HFFc6 (cell line): ENCODE measurements at regions not wholly inside any gene's neighbourhood (a gene's known extent, or its start where the extent isn't known, plus 50 kb on each side); places are given as distances from the start of the nearest gene placed in this dataset.
"Not testable (repeated sequence)": the region's sequence is repeated elsewhere in the genome, so short reads cannot be mapped to it uniquely, and the experiment has no call there.

Experiments used
- DNase-seq: peaks from one replicate; pipeline ENCODE4 v3.0.0-alpha.2; 2018
- H3K27ac Mint-ChIP-seq: 2 replicates; pipeline ENCODE4 v1.8.0; 2020; ENCODE audit warnings: mild to moderate bottlenecking, mixed read lengths
- H3K27me3 Mint-ChIP-seq: 2 replicates; pipeline ENCODE4 v1.8.0; 2021; ENCODE audit warnings: mild to moderate bottlenecking, moderate library complexity, mixed read lengths; ENCODE audit not compliant: insufficient read depth
- H3K36me3 Mint-ChIP-seq: 2 replicates; pipeline ENCODE4 v1.8.0; 2021; ENCODE audit warnings: low read depth, mixed read lengths
- H3K4me1 Mint-ChIP-seq: 2 replicates; pipeline ENCODE4 v1.8.0; 2020; ENCODE audit warnings: low read depth, mixed read lengths
- H3K4me3 Mint-ChIP-seq: 2 replicates; pipeline ENCODE4 v1.8.0; 2020; ENCODE audit warnings: mild to moderate bottlenecking, moderate library complexity, mixed read lengths
- H3K9me3 Mint-ChIP-seq: 2 replicates; pipeline ENCODE4 v1.8.0; 2020; ENCODE audit warnings: mild to moderate bottlenecking, mixed read lengths
- TF ChIP-seq, protein P1 (sequence below): fragments of 200-600 bp; sonication (generic); IDR thresholded peaks from 2 replicates; pipeline ENCODE4 v1.5.0; 2021; ENCODE audit warnings: antibody characterized with exemption, mild to moderate bottlenecking

DNA sequence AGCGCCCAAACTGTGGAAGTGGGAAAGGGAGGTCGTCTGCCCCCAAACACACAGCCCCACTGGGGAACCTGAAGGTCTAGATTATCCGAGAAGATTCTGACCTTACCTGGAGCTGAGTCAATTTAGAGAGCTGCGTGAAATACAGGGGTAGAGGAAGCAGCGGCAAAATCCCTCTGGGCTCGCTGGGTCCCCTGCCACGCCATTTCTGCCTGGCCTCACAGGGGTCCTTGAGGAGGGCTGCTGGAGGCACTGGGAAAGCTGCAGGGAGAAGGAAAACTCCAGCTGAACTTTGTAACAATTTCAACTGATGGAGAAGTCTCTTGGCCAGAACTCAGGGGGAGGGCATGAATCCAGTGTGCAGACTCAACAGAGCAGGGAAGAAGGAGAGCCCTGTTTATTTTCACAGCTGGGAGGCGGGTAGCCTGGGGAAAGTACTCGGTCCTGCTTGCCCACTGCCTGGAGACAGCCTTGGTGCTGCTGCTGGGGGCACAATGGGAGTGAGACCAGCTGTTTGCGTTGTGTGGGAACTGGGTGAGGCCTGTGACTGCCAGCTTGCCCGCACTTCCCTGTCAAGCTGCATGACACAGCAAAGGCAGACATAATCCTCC is 93.2 kb upstream of the MAPK10 start:
- no peak for DNase-seq
- Mint-ChIP-seq H3K36me3 (no peaks in the 10 kb centered on the region), H3K4me3 (no peak overlapping the region), H3K9me3 (no peaks in the 10 kb centered on the region), H3K27ac (no peak overlapping the region), H3K4me1 (peaks cover 24% of the 10 kb centered on the region), H3K27me3 (peaks cover 3% of the 10 kb centered on the region)
- TF ChIP-seq, protein P1, sequence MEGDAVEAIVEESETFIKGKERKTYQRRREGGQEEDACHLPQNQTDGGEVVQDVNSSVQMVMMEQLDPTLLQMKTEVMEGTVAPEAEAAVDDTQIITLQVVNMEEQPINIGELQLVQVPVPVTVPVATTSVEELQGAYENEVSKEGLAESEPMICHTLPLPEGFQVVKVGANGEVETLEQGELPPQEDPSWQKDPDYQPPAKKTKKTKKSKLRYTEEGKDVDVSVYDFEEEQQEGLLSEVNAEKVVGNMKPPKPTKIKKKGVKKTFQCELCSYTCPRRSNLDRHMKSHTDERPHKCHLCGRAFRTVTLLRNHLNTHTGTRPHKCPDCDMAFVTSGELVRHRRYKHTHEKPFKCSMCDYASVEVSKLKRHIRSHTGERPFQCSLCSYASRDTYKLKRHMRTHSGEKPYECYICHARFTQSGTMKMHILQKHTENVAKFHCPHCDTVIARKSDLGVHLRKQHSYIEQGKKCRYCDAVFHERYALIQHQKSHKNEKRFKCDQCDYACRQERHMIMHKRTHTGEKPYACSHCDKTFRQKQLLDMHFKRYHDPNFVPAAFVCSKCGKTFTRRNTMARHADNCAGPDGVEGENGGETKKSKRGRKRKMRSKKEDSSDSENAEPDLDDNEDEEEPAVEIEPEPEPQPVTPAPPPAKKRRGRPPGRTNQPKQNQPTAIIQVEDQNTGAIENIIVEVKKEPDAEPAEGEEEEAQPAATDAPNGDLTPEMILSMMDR = no peak

DNA sequence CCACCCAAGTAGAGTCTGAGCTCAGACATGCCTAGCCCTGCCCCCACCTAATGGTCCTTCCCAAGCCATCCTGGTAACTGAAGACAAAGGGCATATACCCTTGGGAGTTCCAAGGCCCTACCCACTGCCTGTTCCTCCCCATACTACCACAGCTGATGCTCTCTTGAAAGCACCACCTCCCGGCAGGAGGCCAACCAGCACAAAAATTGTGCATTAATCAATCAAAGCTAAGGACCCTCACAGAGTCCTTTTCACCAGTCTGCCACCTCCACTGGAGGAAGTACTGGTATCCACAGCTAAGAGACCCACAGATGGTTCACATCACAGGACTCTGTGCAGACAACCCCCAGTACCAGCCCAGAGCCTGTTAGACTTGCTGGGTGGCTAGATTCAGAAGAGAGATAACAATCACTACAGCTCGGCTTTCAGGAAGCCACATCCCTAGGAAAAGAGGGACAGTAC is 93.8 kb upstream of the MAPK10 start:
- H3K4me1 Mint-ChIP-seq = peaks cover 24% of the 10 kb centered on the region
- not testable (repeated sequence) for H3K27ac Mint-ChIP-seq, H3K27me3 Mint-ChIP-seq, DNase-seq, H3K9me3 Mint-ChIP-seq, H3K36me3 Mint-ChIP-seq, H3K4me3 Mint-ChIP-seq

DNA sequence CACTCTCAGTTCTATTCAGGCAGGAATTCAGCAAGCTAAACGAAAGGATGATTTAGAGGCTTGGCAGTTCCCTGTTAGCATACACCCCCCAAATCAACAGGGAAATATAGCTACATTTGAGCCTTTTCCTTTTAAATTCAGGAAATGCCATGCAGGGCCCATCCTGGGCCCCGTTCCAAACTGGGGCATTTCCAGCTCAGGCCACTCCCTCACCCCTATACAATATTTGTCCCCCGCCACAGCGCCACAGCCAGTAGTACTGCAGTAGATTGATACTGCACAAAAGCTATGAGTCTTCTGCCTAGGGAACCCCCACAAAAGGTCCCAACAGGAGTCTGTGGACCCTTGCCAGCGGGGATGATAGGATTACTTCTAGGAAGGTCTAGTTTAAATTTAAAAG is 102.0 kb upstream of the MAPK10 start:
- Mint-ChIP-seq H3K27ac (no peak overlapping the region), H3K4me1 (no peaks in the 10 kb centered on the region), H3K27me3 (peaks cover 11% of the 10 kb centered on the region), H3K9me3 (peaks cover 5% of the 10 kb centered on the region), H3K4me3 (no peak overlapping the region), H3K36me3 (no peaks in the 10 kb centered on the region)
- DNase-seq = no peak
- TF ChIP-seq, protein P1 = no peak

GRCh38 chr4:86472377-86473019 is 112.6 kb upstream of the MAPK10 start:
- DNase-seq = no peak
- Mint-ChIP-seq H3K4me1 (no peaks in the 10 kb centered on the region), H3K9me3 (no peaks in the 10 kb centered on the region), H3K27me3 (peaks cover 7% of the 10 kb centered on the region), H3K4me3 (no peak overlapping the region), H3K36me3 (no peaks in the 10 kb centered on the region), H3K27ac (no peak overlapping the region)
- TF ChIP-seq, protein P1 = no peak

DNA sequence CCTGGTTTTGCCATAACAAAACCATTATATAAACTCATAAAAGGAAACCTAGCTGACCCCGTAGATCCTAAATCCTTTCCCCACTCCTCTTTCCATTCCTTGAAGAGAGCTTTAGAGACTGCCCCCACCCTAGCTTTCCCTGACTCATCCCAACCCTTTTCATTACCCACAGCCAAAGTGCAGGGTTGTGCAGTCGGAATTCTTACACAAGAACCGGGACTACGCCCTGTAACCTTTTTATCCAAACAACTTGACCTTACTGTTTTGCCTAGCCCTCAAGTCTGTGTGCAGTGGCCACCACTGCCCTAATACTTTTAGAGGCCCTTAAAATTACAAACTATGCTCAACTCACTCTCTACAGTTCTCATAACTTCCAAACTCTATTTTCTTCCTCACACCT is 116.0 kb upstream of the PTPN13 start:
- not testable (repeated sequence) for H3K36me3 Mint-ChIP-seq, H3K4me1 Mint-ChIP-seq, H3K9me3 Mint-ChIP-seq, H3K27me3 Mint-ChIP-seq, DNase-seq, H3K4me3 Mint-ChIP-seq, H3K27ac Mint-ChIP-seq

- H3K27me3 Mint-ChIP-seq = no peaks in the 10 kb centered on the region; the same call in 1 of the 2 replicates
- H3K4me3 Mint-ChIP-seq = no peak overlapping the region
- TF ChIP-seq, protein P1 = no peak
- H3K27ac Mint-ChIP-seq = no peak overlapping the region
- DNase-seq = no peak
- H3K36me3 Mint-ChIP-seq = no peaks in the 10 kb centered on the region
- H3K9me3 Mint-ChIP-seq = no peaks in the 10 kb centered on the region
- H3K4me1 Mint-ChIP-seq = peaks cover 9% of the 10 kb centered on the region
Measured at GRCh38 chr4:86481440-86481839, 112.7 kb upstream of the PTPN13 start.
